ENCODE measurements at regions not wholly inside any gene's neighbourhood (a gene's known extent, or its start where the extent isn't known, plus 50 kb on each side); places are given as distances from the start of the nearest gene placed in this dataset.

- TF ChIP-seq CTCF (IDR thresholded peaks at IDR 0.05) (no peak), POLR2A (IDR thresholded peaks at IDR 0.05) (no peak)
These were observed 196.3 kb upstream of the CADM1 start for GRCh38 chr11:115700496-115700895.
